Esophagus muscularis mucosa (tissue), 3 donors: ENCODE measurements at regions not wholly inside any gene's neighbourhood (a gene's known extent, or its start where the extent isn't known, plus 50 kb on each side); places are given as distances from the start of the nearest gene placed in this dataset.

Experiments
- POLR2A ChIP-seq: fragments of 450-650 bp; IDR thresholded peaks from one replicate; pipeline ENCODE4 v1.6.1; 2017; ENCODE audit warnings: antibody characterized with exemption, moderate library complexity, mild to moderate bottlenecking, low read depth
- POLR2AphosphoS5 ChIP-seq, 2 donors: sonication (generic); formaldehyde crosslinking; IDR thresholded peaks; one replicate each; pipeline ENCODE4 v1.6.1; 2017; ENCODE audit warnings: antibody characterized with exemption in 2 of 2
- TF ChIP-seq, protein P1 (sequence below), 3 experiments: fragments of 200-600 bp in 2 of 3; fragments of 450-650 bp in 1 of 3; sonication (generic) in 2 of 3; IDR thresholded peaks; one replicate each; pipeline ENCODE4 v1.5.1; 2017 to 2019; ENCODE audit warnings: antibody characterized with exemption in 3 of 3, mild to moderate bottlenecking in 2 of 3, moderate library complexity in 1 of 3

DNA sequence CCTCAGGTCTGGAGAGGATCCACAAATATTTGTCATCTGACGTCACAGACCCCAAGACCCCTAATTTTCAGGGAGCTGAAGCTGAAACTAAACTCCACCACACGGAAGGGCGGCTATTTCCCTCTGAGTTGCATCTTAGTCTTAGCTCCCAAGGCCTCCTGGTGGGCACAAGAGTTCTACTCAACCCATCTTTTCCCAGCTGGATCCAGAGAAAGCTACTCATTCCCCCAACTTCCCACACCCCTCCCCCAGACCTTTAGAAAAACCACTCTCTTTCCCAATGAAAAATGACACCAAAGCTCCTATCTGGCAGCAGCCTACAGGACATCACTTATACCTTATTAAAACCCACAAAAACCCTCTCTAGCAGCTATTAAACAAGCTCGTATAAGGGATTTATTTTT, 67.1 kb upstream of the SLC1A1 start:
- TF ChIP-seq POLR2A (no peak), POLR2AphosphoS5 (IDR thresholded peaks at IDR 0.05) (no peak)
- TF ChIP-seq, protein P1, sequence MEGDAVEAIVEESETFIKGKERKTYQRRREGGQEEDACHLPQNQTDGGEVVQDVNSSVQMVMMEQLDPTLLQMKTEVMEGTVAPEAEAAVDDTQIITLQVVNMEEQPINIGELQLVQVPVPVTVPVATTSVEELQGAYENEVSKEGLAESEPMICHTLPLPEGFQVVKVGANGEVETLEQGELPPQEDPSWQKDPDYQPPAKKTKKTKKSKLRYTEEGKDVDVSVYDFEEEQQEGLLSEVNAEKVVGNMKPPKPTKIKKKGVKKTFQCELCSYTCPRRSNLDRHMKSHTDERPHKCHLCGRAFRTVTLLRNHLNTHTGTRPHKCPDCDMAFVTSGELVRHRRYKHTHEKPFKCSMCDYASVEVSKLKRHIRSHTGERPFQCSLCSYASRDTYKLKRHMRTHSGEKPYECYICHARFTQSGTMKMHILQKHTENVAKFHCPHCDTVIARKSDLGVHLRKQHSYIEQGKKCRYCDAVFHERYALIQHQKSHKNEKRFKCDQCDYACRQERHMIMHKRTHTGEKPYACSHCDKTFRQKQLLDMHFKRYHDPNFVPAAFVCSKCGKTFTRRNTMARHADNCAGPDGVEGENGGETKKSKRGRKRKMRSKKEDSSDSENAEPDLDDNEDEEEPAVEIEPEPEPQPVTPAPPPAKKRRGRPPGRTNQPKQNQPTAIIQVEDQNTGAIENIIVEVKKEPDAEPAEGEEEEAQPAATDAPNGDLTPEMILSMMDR (IDR thresholded peaks at IDR 0.05) = no peak
